ENCODE measurements at regions not wholly inside any gene's neighbourhood (a gene's known extent, or its start where the extent isn't known, plus 50 kb on each side); places are given as distances from the start of the nearest gene placed in this dataset.

DNA sequence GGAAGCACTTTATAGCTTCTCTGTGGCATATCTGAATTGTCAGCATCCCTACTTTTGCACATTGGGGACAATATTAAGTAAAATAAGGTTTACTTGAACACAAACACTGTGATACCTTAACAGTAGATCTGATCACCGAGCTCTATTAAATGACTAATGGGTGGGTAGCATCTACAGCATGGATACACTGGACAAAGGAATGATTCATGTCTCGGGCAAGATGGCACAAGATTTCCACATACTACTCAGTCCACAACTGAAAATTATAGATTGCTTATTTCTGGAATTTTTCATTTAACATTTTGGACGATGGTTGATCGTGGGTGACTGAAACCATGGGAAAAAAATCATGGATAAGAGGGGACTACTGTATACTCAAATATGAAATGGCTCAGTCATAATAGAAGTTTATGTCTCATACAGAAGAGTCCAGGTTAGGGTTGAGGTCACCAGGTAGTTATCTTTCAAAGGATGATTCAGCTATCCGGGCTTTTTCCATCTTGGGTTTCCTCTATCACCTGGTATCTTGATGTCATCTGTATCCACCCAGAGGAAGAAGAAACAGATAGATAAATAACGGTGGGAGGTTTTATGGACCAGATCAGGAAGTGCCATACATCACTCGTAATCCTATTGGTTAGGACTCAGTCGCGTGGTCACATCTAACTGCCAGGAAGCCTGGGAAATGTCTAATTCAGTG, 320.0 kb upstream of the RARB start:
- DNase-seq, result no peak

- DNase-seq, result no peak
Measured at GRCh38 chr3:25110642-25111041, 317.4 kb upstream of the RARB start.

GRCh38 chr3:25113891-25114290, 314.2 kb upstream of the RARB start:
- no peak for DNase-seq

- DNase-seq, result no peak
Measured at GRCh38 chr3:25114532-25114931, 313.5 kb upstream of the RARB start.

DNA sequence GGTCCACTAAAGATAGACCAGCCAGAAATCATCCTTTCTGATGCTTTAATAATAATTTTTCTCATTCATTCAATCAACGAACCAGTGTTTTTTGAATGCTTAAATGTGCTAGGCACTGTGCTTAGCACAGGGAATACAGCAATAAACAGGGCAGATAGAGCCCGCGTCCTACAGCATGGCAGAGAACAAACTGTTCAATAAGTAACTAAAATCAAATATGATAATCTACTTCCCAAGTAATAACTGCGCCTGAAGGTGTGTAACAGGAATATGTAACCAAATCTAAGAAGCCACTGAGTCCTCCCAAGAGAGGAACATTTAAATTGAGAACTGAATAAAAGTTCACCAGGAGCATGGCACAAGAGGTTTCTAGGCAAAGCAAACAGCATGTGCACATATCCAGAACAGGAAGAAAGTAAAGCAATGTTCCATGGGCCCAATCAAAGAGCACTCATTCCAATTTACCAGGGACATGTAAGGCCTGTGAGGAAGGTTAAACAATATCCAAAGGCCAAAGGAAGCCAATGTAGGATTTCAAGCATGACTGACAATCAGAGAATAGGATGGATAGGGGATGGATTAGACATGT, 311.0 kb upstream of the RARB start:
- DNase-seq, result no peak

DNA sequence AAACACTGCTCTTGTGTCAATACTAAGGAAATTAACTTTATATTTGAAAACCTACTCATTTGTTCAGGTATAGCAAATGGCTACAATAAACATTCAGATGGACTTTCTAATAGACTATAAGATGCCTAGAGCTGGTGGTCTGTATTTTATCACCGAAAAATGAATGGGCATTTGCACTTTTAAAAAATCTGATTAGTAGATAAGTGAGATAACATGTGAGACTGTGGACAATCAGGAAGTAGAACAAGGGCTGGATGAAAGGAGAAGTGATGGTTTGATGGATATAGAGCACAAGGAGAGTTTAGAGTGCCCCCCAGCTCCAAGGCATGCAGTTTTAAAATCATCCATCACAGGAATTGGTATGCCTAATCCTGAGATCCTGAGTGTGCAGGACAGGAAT, 308.4 kb upstream of the RARB start:
- no peak for DNase-seq

DNA sequence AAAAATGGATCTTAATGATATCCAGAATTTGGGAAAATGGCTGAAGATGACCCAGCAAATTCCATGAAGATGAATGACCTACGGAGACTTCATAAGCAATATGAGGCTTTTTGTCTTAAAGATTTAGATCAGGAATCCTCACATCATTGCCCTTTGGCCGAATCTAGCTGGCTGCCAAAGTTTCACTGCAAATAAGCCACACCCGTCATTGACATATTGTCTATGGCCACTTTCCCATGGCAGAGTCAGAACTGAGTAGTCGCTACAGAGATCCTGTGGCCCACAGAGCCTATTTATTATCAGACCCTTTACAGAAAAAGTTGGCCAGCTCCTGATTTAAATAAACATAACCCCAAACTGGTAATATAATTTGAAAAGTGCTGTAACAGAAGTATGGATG, 307.4 kb upstream of the RARB start:
- DNase-seq, result no peak

DNA sequence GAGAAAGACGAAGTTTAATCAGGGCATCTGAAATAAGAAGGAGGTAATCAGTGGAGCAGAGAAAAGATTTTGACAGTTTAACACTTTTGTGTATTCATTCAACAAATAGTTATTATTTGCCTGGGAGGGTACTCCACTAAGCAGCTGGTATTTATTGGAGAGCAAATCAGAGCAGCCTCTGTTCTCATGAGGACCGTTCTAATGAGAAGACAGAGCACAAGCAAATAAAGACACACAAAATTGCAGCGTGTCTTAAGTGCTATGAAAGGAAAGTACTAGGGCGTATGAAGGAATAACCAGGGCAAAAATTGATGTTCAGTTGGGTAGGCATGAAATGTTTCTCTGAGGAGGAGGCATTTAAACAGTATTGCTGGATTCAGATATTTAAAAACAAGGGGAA, 302.9 kb upstream of the RARB start:
- DNase-seq, result no peak

GRCh38 chr3:25128735-25129134, 299.3 kb upstream of the RARB start:
- no peak for DNase-seq

GRCh38 chr3:25130724-25131520, 297.1 kb upstream of the RARB start:
- no peak for DNase-seq

GRCh38 chr3:25133588-25133987, 294.5 kb upstream of the RARB start:
- no peak for DNase-seq

GRCh38 chr3:25137606-25138005, 290.5 kb upstream of the RARB start:
- DNase-seq, result no peak

DNA sequence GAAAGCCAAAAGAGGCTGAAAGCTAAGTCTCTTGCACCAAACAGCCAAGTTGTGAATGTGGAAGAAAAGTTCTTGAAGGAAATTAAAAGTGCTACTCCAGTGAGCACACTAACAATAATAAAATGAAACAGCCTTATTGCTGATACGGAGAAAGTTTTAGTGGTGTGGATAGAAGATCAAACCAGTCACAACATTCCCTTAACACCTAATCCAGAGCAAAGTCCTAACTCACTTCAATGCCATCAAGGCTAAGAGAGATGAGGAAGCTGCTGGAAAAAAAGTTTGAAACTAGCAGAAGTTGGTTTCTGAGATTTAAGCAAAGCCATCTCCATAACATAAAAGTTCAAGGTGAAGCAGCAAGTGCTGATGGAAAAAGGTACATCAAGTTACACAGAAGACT, 288.8 kb upstream of the RARB start:
- no peak for DNase-seq

DNA sequence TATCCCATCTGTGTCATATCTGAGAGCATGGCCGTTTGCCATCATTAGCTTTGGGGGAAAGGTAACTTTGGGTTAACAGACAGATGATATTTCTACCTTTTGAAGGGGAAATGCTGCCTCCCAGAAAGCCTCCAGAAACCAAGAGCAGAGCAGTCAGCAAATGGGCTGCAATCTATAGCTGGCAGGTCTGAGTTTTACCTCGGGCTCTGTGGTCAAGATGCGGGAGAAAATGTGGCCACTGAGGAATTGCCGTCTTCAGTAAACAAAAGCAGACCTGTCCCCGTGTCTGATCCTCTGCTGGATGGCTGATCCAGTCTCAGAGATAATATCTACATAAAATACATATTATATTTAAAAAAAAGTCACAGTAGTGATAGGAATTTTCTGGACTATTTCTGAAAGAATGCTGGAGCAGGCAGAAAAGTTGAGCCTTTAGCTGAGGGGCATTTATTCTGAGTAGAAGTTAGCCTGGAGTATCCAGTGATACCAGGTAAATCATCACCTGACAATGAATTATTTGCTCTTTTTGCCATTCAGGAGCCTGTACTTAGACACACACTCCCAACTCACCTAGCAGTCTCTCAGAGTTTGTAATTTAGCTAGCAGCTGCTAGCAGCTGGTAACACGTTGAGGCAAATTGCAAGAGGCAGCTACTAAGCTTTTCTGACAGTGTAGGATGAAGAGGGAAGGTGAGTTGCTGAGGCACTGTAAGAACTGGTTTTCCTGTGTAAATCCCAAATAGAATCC, 285.3 kb upstream of the RARB start:
- no peak for DNase-seq

- DNase-seq, result no peak
Measured at GRCh38 chr3:25143356-25144025, 284.6 kb upstream of the RARB start.

- DNase-seq, result no peak
Measured at GRCh38 chr3:25144430-25144829, 283.6 kb upstream of the RARB start.

- no peak for DNase-seq
Measured at GRCh38 chr3:25145176-25145575, 282.9 kb upstream of the RARB start.

DNA sequence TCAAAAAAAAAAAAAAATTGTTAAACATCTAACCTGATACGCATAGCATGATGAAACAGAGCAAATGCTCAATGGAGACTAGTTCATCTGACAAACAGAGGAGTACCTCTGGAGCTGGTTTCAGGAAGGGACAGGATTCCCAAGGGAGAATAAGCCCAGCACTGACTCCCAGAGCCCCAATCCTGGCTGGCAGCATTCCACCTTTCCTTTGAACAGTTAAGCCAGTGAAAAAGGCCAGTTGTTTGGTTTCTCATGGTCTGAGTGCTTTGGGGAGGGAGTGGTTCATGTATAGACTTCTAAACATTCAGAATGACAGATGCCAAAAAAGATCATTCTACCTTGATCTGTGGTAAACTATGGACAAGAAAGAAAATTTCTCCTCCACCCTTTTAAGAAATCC, 277.9 kb upstream of the RARB start:
- DNase-seq, result no peak

DNA sequence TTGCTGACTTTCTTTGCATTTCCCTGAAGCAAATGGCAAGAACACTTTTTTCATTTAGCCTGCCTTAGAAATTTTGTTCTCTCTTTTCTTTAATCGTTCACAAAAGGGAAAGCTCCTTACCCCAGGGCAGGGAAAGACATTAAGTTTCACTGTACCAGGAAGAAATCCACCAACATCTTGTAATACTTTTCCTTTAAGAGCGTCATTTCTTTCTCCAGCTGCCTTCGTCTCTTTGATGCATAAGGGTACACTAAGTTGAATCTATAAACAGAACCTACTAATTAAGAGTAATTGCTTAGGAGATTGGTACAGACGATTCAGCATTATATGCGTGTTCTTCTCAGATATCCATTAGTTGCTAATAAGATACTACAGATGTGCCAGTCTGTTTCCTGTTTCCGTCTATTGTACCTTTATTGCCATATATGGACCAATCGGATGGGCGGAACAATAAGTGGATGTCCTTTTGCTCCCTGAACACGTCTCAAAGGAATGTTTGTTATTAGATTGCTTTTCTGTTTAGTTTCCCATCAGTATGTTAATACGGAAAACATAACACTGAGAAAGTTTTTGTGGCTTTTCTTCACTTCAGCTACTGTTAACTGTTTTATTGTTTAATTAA, 276.7 kb upstream of the RARB start:
- no peak for DNase-seq

- no peak for DNase-seq
Measured at GRCh38 chr3:25151903-25152295, 276.2 kb upstream of the RARB start.

DNA sequence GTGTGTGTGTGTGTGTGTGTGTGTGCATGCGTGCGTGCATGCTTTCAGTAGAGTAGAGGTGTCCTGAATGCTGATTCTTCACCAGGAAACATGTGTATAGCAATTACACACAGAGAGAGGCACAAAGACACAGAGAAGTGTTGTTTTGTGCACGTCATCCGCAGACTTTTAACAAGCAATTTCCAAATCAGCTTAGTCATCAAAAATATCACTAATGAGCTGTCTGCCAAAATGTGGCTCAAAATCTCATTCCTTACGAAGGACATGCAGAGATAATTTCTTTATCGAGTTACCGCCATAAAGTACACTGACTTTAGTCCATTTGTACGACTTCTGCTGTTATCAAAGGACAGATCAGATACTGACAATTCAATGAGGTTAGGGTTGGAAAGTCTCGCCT, 274.9 kb upstream of the RARB start:
- no peak for DNase-seq

DNA sequence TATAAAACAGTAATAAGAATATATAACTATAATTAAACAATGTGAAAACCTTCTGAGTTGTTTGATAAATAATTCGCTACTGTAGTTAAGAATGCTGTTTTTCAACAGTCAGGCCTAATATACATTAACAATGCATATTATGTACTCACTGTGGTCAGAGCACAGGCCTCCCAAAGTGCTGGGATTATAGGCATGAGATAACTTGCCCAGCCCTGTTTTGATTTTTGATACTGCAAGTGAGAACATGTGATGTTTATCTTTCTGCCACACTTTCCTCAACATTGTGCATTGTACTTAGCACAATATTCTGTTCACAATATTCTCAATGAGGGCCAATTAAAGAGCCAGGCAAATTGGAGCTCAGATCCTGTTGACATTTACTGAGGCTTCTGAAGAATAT, 274.5 kb upstream of the RARB start:
- DNase-seq, result no peak
